PC-3 (cell line): ENCODE measurements at regions not wholly inside any gene's neighbourhood (a gene's known extent, or its start where the extent isn't known, plus 50 kb on each side); places are given as distances from the start of the nearest gene placed in this dataset.
"Not testable (repeated sequence)": the region's sequence is repeated elsewhere in the genome, so short reads cannot be mapped to it uniquely, and the experiment has no call there.

Source experiments
- ATAC-seq: fragments of 200-7000 bp; cut with Tn5 transposase; 2 replicates; pipeline ENCODE4 v1.9.1; 2020; ENCODE audit warnings: mild to moderate bottlenecking, moderate library complexity
- BruUV-seq: library from RNA; stranded (reverse); fragments of 400-500 nt; replicated peaks from 2 replicates; lab custom pipeline; 2021; lab: Mats Ljungman, UMichigan
- CTCF ChIA-PET: fragments of 300-600 bp; sonication (Branson Sonifier 250); formaldehyde crosslinking; loops from one replicate; lab custom pipeline; 2022; ENCODE audit warnings: antibody characterized with exemption; lab: Charles Lee
- POLR2A ChIA-PET: fragments of 300-600 bp; sonication (Branson Sonifier 250); formaldehyde crosslinking; loops from one replicate; lab custom pipeline; 2022; ENCODE audit warnings: antibody characterized with exemption; ENCODE audit not compliant: unreplicated experiment; lab: Charles Lee
- DNase-seq: peaks from one replicate; pipeline ENCODE4 v3.0.0-alpha.2; 2015
- H2AFZ ChIP-seq: fragments of 300-600 bp; sonication (generic); 2 replicates; pipeline ENCODE4 v1.6.0; 2016; ENCODE audit warnings: antibody characterized with exemption, low read length
- H3F3A ChIP-seq: fragments of 300-600 bp; sonication (generic); one replicate; pipeline ENCODE4 v1.6.0; 2017; ENCODE audit warnings: antibody characterized with exemption, low read length, control low read depth, mild to moderate bottlenecking; ENCODE audit not compliant: unreplicated experiment
- H3K27ac ChIP-seq: fragments of 300-600 bp; sonication (generic); 2 replicates; pipeline ENCODE4 v1.5.1; 2016; ENCODE audit warnings: mild to moderate bottlenecking, low read length
- H3K27me3 ChIP-seq: fragments of 300-600 bp; sonication (generic); 2 replicates; pipeline ENCODE4 v1.6.1; 2016; ENCODE audit warnings: low read length, mixed read lengths
- H3K36me3 ChIP-seq: fragments of 300-600 bp; sonication (generic); 2 replicates; pipeline ENCODE4 v1.6.1; 2016; ENCODE audit warnings: low read depth, mixed run types, low read length, mixed read lengths
- H3K4me1 ChIP-seq: fragments of 300-600 bp; sonication (generic); 2 replicates; pipeline ENCODE4 v1.5.1; 2016; ENCODE audit warnings: low read length; ENCODE audit not compliant: insufficient read depth
- H3K4me2 ChIP-seq: fragments of 300-600 bp; sonication (generic); 2 replicates; pipeline ENCODE4 v1.6.0; 2016; ENCODE audit warnings: low read length
- H3K4me3 ChIP-seq: fragments of 300-600 bp; sonication (generic); 2 replicates; pipeline ENCODE4 v1.5.1; 2016; ENCODE audit warnings: mild to moderate bottlenecking, low read length, mixed read lengths
- H3K79me2 ChIP-seq: fragments of 300-600 bp; sonication (generic); 2 replicates; pipeline ENCODE4 v1.6.1; 2017; ENCODE audit warnings: low read length, mixed read lengths
- H3K9ac ChIP-seq: fragments of 300-600 bp; sonication (generic); 2 replicates; pipeline ENCODE4 v1.6.0; 2016; ENCODE audit warnings: mild to moderate bottlenecking, low read length
- H3K9me2 ChIP-seq: fragments of 300-600 bp; sonication (generic); replicated peaks from 2 replicates; pipeline ENCODE4 v1.6.1; 2016; ENCODE audit warnings: mixed run types, low read length, mixed read lengths
- H3K9me3 ChIP-seq: fragments of 300-600 bp; sonication (generic); 2 replicates; pipeline ENCODE4 v1.6.1; 2016; ENCODE audit warnings: low read length, mixed read lengths
- H4K20me1 ChIP-seq: fragments of 300-600 bp; sonication (generic); 2 replicates; pipeline ENCODE4 v1.6.1; 2016; ENCODE audit warnings: low read length, mixed read lengths
- EZH2 ChIP-seq: fragments of 300-600 bp; sonication (generic); IDR thresholded peaks from one replicate; pipeline ENCODE4 v1.6.1; 2017; ENCODE audit warnings: antibody characterized with exemption, mild to moderate bottlenecking, low read length; ENCODE audit not compliant: unreplicated experiment
- EZH2phosphoT487 ChIP-seq: fragments of 300-600 bp; sonication (generic); IDR thresholded peaks from 2 replicates; pipeline ENCODE4 v1.6.1; 2018; ENCODE audit warnings: mild to moderate bottlenecking, antibody characterized with exemption, low read length, borderline replicate concordance
- intact Hi-C: fragments of 100-400 bp; cut with micrococcal nuclease; formaldehyde crosslinking; loops from 2 replicates; pipeline ENCODE4 v1.9.0; 2023
- TF ChIP-seq, protein P1 (sequence below): fragments of 300-600 bp; sonication (generic); conservative IDR thresholded peaks from 2 replicates; pipeline ENCODE4 v1.5.1; 2017; ENCODE audit warnings: antibody characterized with exemption, low read depth, mild to moderate bottlenecking, low read length

DNA sequence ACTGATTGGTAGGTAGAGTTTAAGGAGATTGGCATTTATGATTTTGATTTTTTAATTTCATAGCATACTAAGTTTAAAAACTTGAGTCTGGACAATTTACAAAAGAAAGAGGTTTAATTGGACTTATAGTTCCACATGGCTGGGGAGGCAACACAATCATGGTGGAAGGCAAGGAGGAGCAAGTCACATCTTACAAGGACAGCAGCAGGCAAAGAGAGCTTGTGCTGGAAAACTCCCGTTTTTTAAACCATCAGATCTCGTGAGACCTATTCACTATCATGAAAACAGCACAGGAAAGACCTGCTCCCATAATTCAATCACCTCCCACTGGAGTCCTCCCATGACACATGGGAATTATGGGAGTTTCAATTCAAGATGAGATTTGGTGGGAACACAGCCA, 630.9 kb upstream of the NR2F2 start:
- H3K9me3 ChIP-seq, result peaks cover 16% of the 10 kb centered on the region; the same call in 1 of the 2 replicates
- H3K9me2 ChIP-seq, result no peaks in the 10 kb centered on the region
- H3K4me3 ChIP-seq, result no peak overlapping the region
- BruUV-seq, result no TSS peak
- CTCF ChIA-PET, result no interaction called here
- POLR2A ChIA-PET, result no interaction called here
- intact Hi-C loops, result no loop called here
- no peaks in the 10 kb centered on the region for H3K27me3 ChIP-seq
- H2AFZ ChIP-seq, result no peak overlapping the region
- no peaks in the 10 kb centered on the region for H3K4me1 ChIP-seq
- H3F3A ChIP-seq, result no peaks in the 10 kb centered on the region
- DNase-seq (no peak), ATAC-seq (no peak)
- no peak overlapping the region for H3K9ac ChIP-seq
- no peak for TF ChIP-seq EZH2
- TF ChIP-seq, protein P1, sequence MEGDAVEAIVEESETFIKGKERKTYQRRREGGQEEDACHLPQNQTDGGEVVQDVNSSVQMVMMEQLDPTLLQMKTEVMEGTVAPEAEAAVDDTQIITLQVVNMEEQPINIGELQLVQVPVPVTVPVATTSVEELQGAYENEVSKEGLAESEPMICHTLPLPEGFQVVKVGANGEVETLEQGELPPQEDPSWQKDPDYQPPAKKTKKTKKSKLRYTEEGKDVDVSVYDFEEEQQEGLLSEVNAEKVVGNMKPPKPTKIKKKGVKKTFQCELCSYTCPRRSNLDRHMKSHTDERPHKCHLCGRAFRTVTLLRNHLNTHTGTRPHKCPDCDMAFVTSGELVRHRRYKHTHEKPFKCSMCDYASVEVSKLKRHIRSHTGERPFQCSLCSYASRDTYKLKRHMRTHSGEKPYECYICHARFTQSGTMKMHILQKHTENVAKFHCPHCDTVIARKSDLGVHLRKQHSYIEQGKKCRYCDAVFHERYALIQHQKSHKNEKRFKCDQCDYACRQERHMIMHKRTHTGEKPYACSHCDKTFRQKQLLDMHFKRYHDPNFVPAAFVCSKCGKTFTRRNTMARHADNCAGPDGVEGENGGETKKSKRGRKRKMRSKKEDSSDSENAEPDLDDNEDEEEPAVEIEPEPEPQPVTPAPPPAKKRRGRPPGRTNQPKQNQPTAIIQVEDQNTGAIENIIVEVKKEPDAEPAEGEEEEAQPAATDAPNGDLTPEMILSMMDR, result no peak
- TF ChIP-seq EZH2phosphoT487, result no peak
- H3K27ac ChIP-seq, result no peak overlapping the region
- no peaks in the 10 kb centered on the region for H4K20me1 ChIP-seq
- no peak overlapping the region for H3K4me2 ChIP-seq
- H3K79me2 ChIP-seq, result no peaks in the 10 kb centered on the region
- H3K36me3 ChIP-seq, result 0 out of 2 replicates have a peak, but pooled peaks cover 4% of the 10 kb centered on the region

DNA sequence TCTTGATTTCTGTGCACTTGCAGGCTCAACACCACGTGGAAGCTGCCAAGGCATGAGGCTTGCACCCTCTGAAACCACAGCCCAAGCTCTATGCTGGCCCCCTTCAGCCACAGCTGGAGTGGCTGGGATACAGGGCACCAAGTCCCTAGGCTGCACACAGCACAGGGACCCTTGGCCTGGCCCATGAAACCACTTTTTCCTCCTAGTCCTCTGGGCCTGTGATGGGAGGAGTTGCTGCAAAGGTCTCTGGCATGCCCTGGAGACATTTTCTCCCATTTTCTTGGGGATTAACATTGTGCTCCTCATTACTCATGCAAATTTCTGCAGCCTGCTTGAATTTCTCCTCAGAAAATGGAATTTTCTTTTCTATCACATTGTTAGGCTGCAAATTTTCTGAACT, 629.8 kb upstream of the NR2F2 start:
- H3K36me3 ChIP-seq, H3K4me3 ChIP-seq, H3K27me3 ChIP-seq, POLR2A ChIA-PET, H3F3A ChIP-seq, H4K20me1 ChIP-seq, H2AFZ ChIP-seq, DNase-seq, H3K9me2 ChIP-seq, H3K79me2 ChIP-seq, H3K9me3 ChIP-seq, H3K4me1 ChIP-seq, intact Hi-C loops, H3K27ac ChIP-seq, CTCF ChIA-PET, H3K9ac ChIP-seq, H3K4me2 ChIP-seq, BruUV-seq, ATAC-seq: not testable (repeated sequence)

DNA sequence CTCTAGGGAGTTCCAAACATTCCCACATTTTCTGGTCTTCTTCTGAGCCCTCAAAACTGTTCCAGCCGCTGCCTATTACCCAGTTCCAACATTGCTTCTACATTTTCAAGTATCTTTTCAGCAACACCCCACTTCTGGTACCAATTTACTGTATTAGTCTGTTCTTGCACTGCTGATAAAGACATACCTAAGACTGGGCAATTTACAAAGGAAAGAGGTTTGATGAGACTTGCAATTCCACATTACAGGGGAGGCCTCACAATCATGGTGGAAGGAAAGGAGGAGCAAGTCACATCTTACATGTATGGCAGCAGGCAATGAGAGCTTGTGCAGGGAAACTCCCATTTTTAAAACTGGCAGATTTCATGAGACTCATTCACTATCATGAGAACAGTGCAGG, 629.1 kb upstream of the NR2F2 start:
- no peak overlapping the region for H3K4me3 ChIP-seq
- ChIA-PET POLR2A (no interaction called here), CTCF (no interaction called here)
- no peak overlapping the region for H3K27ac ChIP-seq
- intact Hi-C loops, result no loop called here
- no peaks in the 10 kb centered on the region for H3K79me2 ChIP-seq
- no peaks in the 10 kb centered on the region for H3F3A ChIP-seq
- BruUV-seq, result no TSS peak
- TF ChIP-seq EZH2, result no peak
- TF ChIP-seq, protein P1, result no peak
- no peak for TF ChIP-seq EZH2phosphoT487
- H3K27me3 ChIP-seq, result no peaks in the 10 kb centered on the region
- H3K36me3 ChIP-seq, result no peaks in the 10 kb centered on the region
- ATAC-seq, result no peak
- H4K20me1 ChIP-seq, result no peaks in the 10 kb centered on the region
- no peak overlapping the region for H3K4me2 ChIP-seq
- no peaks in the 10 kb centered on the region for H3K9me2 ChIP-seq
- no peak overlapping the region for H3K9ac ChIP-seq
- H3K9me3 ChIP-seq, result 0 out of 2 replicates have a peak, but pooled peaks cover 7% of the 10 kb centered on the region
- DNase-seq, result no peak
- H3K4me1 ChIP-seq, result no peaks in the 10 kb centered on the region
- no peak overlapping the region for H2AFZ ChIP-seq
